ENCODE measurements at regions not wholly inside any gene's neighbourhood (a gene's known extent, or its start where the extent isn't known, plus 50 kb on each side); places are given as distances from the start of the nearest gene placed in this dataset.

GRCh38 chr9:33659921-33660320 is 135.4 kb upstream of the PRSS3 start:
- ATAC-seq: no peak
- TF ChIP-seq ESRRG (CRISPR knock-in tag; IDR thresholded peaks at IDR 0.05) (no peak), BACH2 (CRISPR knock-in tag; IDR thresholded peaks at IDR 0.05; ENCODE audit: borderline replicate concordance) (no peak), PPARA (CRISPR knock-in tag; IDR thresholded peaks at IDR 0.05; ENCODE audit: borderline replicate concordance) (no peak), ZNF8 (CRISPR knock-in tag; IDR thresholded peaks at IDR 0.05) (no peak), CREB5 (CRISPR knock-in tag; IDR thresholded peaks at IDR 0.05; ENCODE audit: low read depth) (no peak), TCF4 (CRISPR knock-in tag; IDR thresholded peaks at IDR 0.05; ENCODE audit: borderline replicate concordance) (no peak), ARNTL (CRISPR knock-in tag; IDR thresholded peaks at IDR 0.05; ENCODE audit: borderline replicate concordance, low read depth) (no peak), ZNF565 (CRISPR knock-in tag; conservative IDR thresholded peaks at IDR 0.05; ENCODE audit: low read depth) (no peak), ZFP30 (CRISPR knock-in tag; IDR thresholded peaks at IDR 0.05) (no peak), ISL1 (CRISPR knock-in tag; IDR thresholded peaks at IDR 0.05) (no peak), TOX (CRISPR knock-in tag; IDR thresholded peaks at IDR 0.05; ENCODE audit: borderline replicate concordance) (no peak), ZFP3 (CRISPR knock-in tag; IDR thresholded peaks at IDR 0.05) (no peak), TSHZ2 (CRISPR knock-in tag; IDR thresholded peaks at IDR 0.05) (no peak), OSR1 (CRISPR knock-in tag; IDR thresholded peaks at IDR 0.05) (no peak), GLIS3 (CRISPR knock-in tag; IDR thresholded peaks at IDR 0.05) (no peak)
- TF ChIP-seq, protein P1, sequence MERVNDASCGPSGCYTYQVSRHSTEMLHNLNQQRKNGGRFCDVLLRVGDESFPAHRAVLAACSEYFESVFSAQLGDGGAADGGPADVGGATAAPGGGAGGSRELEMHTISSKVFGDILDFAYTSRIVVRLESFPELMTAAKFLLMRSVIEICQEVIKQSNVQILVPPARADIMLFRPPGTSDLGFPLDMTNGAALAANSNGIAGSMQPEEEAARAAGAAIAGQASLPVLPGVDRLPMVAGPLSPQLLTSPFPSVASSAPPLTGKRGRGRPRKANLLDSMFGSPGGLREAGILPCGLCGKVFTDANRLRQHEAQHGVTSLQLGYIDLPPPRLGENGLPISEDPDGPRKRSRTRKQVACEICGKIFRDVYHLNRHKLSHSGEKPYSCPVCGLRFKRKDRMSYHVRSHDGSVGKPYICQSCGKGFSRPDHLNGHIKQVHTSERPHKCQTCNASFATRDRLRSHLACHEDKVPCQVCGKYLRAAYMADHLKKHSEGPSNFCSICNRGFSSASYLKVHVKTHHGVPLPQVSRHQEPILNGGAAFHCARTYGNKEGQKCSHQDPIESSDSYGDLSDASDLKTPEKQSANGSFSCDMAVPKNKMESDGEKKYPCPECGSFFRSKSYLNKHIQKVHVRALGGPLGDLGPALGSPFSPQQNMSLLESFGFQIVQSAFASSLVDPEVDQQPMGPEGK (CRISPR knock-in tag; IDR thresholded peaks at IDR 0.05; ENCODE audit: borderline replicate concordance): no peak
- TF ChIP-seq, protein P2, sequence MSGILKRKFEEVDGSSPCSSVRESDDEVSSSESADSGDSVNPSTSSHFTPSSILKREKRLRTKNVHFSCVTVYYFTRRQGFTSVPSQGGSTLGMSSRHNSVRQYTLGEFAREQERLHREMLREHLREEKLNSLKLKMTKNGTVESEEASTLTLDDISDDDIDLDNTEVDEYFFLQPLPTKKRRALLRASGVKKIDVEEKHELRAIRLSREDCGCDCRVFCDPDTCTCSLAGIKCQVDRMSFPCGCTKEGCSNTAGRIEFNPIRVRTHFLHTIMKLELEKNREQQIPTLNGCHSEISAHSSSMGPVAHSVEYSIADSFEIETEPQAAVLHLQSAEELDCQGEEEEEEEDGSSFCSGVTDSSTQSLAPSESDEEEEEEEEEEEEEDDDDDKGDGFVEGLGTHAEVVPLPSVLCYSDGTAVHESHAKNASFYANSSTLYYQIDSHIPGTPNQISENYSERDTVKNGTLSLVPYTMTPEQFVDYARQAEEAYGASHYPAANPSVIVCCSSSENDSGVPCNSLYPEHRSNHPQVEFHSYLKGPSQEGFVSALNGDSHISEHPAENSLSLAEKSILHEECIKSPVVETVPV (CRISPR knock-in tag; IDR thresholded peaks at IDR 0.05): no peak

GRCh38 chr9:33660772-33661171 is 134.6 kb upstream of the PRSS3 start:
- ATAC-seq: no peak
- TF ChIP-seq TOX (CRISPR knock-in tag; IDR thresholded peaks at IDR 0.05; ENCODE audit: borderline replicate concordance) (no peak), ZNF8 (CRISPR knock-in tag; IDR thresholded peaks at IDR 0.05) (no peak), PPARA (CRISPR knock-in tag; IDR thresholded peaks at IDR 0.05; ENCODE audit: borderline replicate concordance) (no peak), ISL1 (CRISPR knock-in tag; IDR thresholded peaks at IDR 0.05) (no peak), SNAI2 (CRISPR knock-in tag; IDR thresholded peaks at IDR 0.05) (no peak), ARNTL (CRISPR knock-in tag; IDR thresholded peaks at IDR 0.05; ENCODE audit: borderline replicate concordance, low read depth) (no peak), CREB5 (CRISPR knock-in tag; IDR thresholded peaks at IDR 0.05; ENCODE audit: low read depth) (no peak), TCF4 (CRISPR knock-in tag; IDR thresholded peaks at IDR 0.05; ENCODE audit: borderline replicate concordance) (no peak), RARB (CRISPR knock-in tag; IDR thresholded peaks at IDR 0.05) (no peak)
- TF ChIP-seq, protein P1 (CRISPR knock-in tag; IDR thresholded peaks at IDR 0.05; ENCODE audit: borderline replicate concordance): no peak

Data from SK-N-SH treated with all-trans-retinoic acid at 6 μM for 48 hours (cell line).